ENCODE measurements at regions not wholly inside any gene's neighbourhood (a gene's known extent, or its start where the extent isn't known, plus 50 kb on each side); places are given as distances from the start of the nearest gene placed in this dataset.

- Histone ChIP-seq H3K27ac (ENCODE audit: insufficient read depth, low read depth, low read length, poor library complexity, severe bottlenecking) (no peak overlapping the region), H3K4me1 (ENCODE audit: control insufficient read depth, insufficient read depth, low read length) (no peaks in the 10 kb centered on the region), H3K9me3 (ENCODE audit: control insufficient read depth, low read length) (no peaks in the 10 kb centered on the region), H3K4me3 (ENCODE audit: insufficient read depth, low read depth, low read length) (no peak overlapping the region), H3K27me3 (ENCODE audit: control insufficient read depth, insufficient read depth, low read length, poor library complexity, severe bottlenecking) (no peaks in the 10 kb centered on the region), H3K36me3 (ENCODE audit: control insufficient read depth, insufficient read depth, low read length) (no peaks in the 10 kb centered on the region)
- 87 to 94% methylated on average over 4 to 5 of the region's 5 CpGs for WGBS, 2 experiments
Observed at GRCh38 chrX:46400530-46401443, 144.4 kb downstream of the ZNF674 start.

- Histone ChIP-seq H3K27me3 (ENCODE audit: control insufficient read depth, insufficient read depth, low read length, poor library complexity, severe bottlenecking) (no peaks in the 10 kb centered on the region), H3K36me3 (ENCODE audit: control insufficient read depth, insufficient read depth, low read length) (no peaks in the 10 kb centered on the region), H3K4me1 (ENCODE audit: control insufficient read depth, insufficient read depth, low read length) (no peaks in the 10 kb centered on the region), H3K27ac (ENCODE audit: insufficient read depth, low read depth, low read length, poor library complexity, severe bottlenecking) (no peak overlapping the region), H3K4me3 (ENCODE audit: insufficient read depth, low read depth, low read length) (no peak overlapping the region), H3K9me3 (ENCODE audit: control insufficient read depth, low read length) (no peaks in the 10 kb centered on the region)
- WGBS, 2 experiments, result 92 to 95% methylated on average over 1 of the region's 1 CpG
Observed at GRCh38 chrX:46398874-46399273, 146.3 kb downstream of the ZNF674 start.

DNA sequence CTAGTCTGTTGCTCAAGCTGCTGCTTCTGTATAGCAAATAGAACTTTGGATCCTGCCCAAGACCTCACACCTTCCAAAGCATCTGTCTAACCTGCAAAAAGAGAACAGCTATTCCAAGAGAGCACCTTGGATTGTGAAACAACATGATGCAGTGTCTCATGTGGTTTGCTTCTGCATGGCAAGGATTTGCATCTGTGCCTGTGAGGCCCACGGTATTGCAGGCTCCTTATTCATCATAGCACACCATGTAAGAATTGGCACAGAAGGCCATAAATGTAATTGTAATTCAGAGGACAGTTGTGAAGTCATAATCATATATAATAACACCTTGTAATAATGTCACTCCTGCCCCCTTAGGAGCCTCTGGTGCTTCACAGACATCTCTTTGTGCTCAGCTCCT, 147.1 kb downstream of the ZNF674 start:
- H3K4me1 ChIP-seq (ENCODE audit: control insufficient read depth, insufficient read depth, low read length), result no peaks in the 10 kb centered on the region
- no peak overlapping the region for H3K4me3 ChIP-seq (ENCODE audit: insufficient read depth, low read depth, low read length)
- H3K27ac ChIP-seq (ENCODE audit: insufficient read depth, low read depth, low read length, poor library complexity, severe bottlenecking), result no peak overlapping the region
- H3K9me3 ChIP-seq (ENCODE audit: control insufficient read depth, low read length), result no peaks in the 10 kb centered on the region
- H3K27me3 ChIP-seq (ENCODE audit: control insufficient read depth, insufficient read depth, low read length, poor library complexity, severe bottlenecking), result no peaks in the 10 kb centered on the region
- H3K36me3 ChIP-seq (ENCODE audit: control insufficient read depth, insufficient read depth, low read length), result no peaks in the 10 kb centered on the region
- 100% methylated on average over 1 of the region's 1 CpG; no CpG with 5 or more reads in 1 of the 2 experiments for WGBS, 2 experiments

GRCh38 chrX:46386511-46386910, 158.7 kb downstream of the ZNF674 start:
- Histone ChIP-seq H3K4me1 (ENCODE audit: control insufficient read depth, insufficient read depth, low read length) (no peaks in the 10 kb centered on the region), H3K27ac (ENCODE audit: insufficient read depth, low read depth, low read length, poor library complexity, severe bottlenecking) (no peak overlapping the region), H3K27me3 (ENCODE audit: control insufficient read depth, insufficient read depth, low read length, poor library complexity, severe bottlenecking) (no peaks in the 10 kb centered on the region), H3K4me3 (ENCODE audit: insufficient read depth, low read depth, low read length) (no peak overlapping the region), H3K9me3 (ENCODE audit: control insufficient read depth, low read length) (no peaks in the 10 kb centered on the region), H3K36me3 (ENCODE audit: control insufficient read depth, insufficient read depth, low read length) (no peaks in the 10 kb centered on the region)

GRCh38 chrX:46383006-46383405, 162.2 kb downstream of the ZNF674 start:
- WGBS, 2 experiments, result 90% methylated on average over 2 of the region's 2 CpGs; no CpG with 5 or more reads in 1 of the 2 experiments
- no peaks in the 10 kb centered on the region for H3K9me3 ChIP-seq (ENCODE audit: control insufficient read depth, low read length)
- H3K4me3 ChIP-seq (ENCODE audit: insufficient read depth, low read depth, low read length), result no peak overlapping the region

DNA sequence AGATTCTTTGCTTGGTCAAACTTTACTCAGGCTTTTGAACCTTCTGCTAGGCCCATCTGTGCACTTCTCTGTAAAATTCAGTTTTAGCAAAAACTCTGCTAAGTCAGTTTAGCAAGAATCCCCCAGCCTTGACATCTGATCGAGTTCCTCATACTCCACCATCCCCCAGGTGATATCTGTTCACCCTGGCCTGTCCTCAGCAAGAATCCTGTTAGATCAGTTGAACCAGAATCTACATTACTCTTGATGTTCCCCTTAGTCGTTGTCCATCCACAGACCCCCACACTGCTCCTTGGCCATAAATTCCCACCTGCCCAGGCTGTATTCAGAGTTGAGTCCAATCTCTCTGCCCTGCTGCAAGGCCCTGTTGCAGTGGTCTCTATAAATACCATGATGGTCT, 162.6 kb downstream of the ZNF674 start:
- WGBS, 2 experiments, result 96 to 97% methylated on average over 2 of the region's 2 CpGs
- no peak overlapping the region for H3K4me3 ChIP-seq (ENCODE audit: insufficient read depth, low read depth, low read length)
- no peaks in the 10 kb centered on the region for H3K9me3 ChIP-seq (ENCODE audit: control insufficient read depth, low read length)
- no peaks in the 10 kb centered on the region for H3K36me3 ChIP-seq (ENCODE audit: control insufficient read depth, insufficient read depth, low read length)
- H3K27me3 ChIP-seq (ENCODE audit: control insufficient read depth, insufficient read depth, low read length, poor library complexity, severe bottlenecking), result no peaks in the 10 kb centered on the region
- H3K4me1 ChIP-seq (ENCODE audit: control insufficient read depth, insufficient read depth, low read length), result no peaks in the 10 kb centered on the region
- H3K27ac ChIP-seq (ENCODE audit: insufficient read depth, low read depth, low read length, poor library complexity, severe bottlenecking), result no peak overlapping the region

More at GRCh38 chrX:46383006-46383405, 162.2 kb downstream of the ZNF674 start:
- H3K27ac ChIP-seq (ENCODE audit: insufficient read depth, low read depth, low read length, poor library complexity, severe bottlenecking), result no peak overlapping the region
- H3K36me3 ChIP-seq (ENCODE audit: control insufficient read depth, insufficient read depth, low read length), result no peaks in the 10 kb centered on the region
- no peaks in the 10 kb centered on the region for H3K4me1 ChIP-seq (ENCODE audit: control insufficient read depth, insufficient read depth, low read length)
- H3K27me3 ChIP-seq (ENCODE audit: control insufficient read depth, insufficient read depth, low read length, poor library complexity, severe bottlenecking), result no peaks in the 10 kb centered on the region

DNA sequence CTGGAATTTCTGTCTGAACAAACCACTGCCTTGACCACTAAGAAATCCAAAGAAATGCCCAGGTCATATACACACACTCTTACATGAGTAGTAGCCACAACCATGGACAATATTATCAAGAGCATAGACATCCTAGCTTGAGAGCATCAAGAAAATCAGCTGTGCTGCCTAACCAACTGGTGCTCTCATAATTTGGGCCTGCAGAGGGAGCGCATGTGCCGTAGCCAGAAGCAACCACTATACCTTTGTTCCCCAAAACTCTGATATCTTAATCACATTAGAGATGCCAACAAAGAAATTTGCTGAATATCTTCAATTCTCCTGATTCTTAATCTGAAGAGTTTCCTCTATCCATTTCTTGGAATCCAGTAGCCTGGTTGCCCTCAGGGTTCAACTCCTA, 163.6 kb downstream of the ZNF674 start:
- Histone ChIP-seq H3K27me3 (ENCODE audit: control insufficient read depth, insufficient read depth, low read length, poor library complexity, severe bottlenecking) (no peaks in the 10 kb centered on the region), H3K27ac (ENCODE audit: insufficient read depth, low read depth, low read length, poor library complexity, severe bottlenecking) (no peak overlapping the region), H3K4me1 (ENCODE audit: control insufficient read depth, insufficient read depth, low read length) (no peaks in the 10 kb centered on the region), H3K4me3 (ENCODE audit: insufficient read depth, low read depth, low read length) (no peak overlapping the region), H3K9me3 (ENCODE audit: control insufficient read depth, low read length) (no peaks in the 10 kb centered on the region), H3K36me3 (ENCODE audit: control insufficient read depth, insufficient read depth, low read length) (no peaks in the 10 kb centered on the region)
- WGBS, 2 experiments, result 58 to 70% methylated on average over 2 of the region's 2 CpGs

DNA sequence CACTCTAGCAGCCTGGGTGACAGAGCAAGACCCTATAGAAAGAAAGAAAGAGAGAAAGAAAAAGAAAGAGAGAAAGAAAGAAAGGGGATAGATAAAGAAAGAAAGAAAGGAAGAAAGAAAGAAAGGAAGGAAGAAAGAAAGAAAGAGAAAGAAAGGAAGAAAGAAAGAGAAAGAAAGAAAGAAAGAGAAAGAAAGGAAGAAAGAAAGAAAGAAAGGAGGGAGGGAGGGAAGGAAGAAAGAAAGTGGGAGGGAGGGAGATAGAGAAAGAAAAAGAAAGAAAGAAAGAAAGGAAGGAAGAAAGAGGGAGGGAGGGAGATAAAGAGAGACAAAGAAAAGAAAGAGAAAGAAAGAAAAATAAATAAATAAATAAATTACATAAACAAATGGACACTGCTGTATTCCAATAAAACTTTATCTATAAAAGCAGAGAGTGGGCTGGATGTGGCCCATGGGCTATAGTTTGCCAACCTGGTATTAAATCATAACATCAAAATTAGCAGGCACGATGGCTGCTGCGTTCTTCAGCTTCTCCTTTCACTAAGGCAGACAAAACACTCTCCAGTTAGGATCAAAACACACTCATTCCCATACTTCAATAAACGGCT, 165.0 kb downstream of the ZNF674 start:
- Histone ChIP-seq H3K27me3 (ENCODE audit: control insufficient read depth, insufficient read depth, low read length, poor library complexity, severe bottlenecking) (no peaks in the 10 kb centered on the region), H3K36me3 (ENCODE audit: control insufficient read depth, insufficient read depth, low read length) (no peaks in the 10 kb centered on the region), H3K9me3 (ENCODE audit: control insufficient read depth, low read length) (no peaks in the 10 kb centered on the region), H3K4me3 (ENCODE audit: insufficient read depth, low read depth, low read length) (no peak overlapping the region), H3K27ac (ENCODE audit: insufficient read depth, low read depth, low read length, poor library complexity, severe bottlenecking) (no peak overlapping the region), H3K4me1 (ENCODE audit: control insufficient read depth, insufficient read depth, low read length) (no peaks in the 10 kb centered on the region)
- WGBS, 2 experiments, result 91 to 95% methylated on average over 3 of the region's 3 CpGs

GRCh38 chrX:46376246-46376885, 168.9 kb downstream of the ZNF674 start:
- no peak overlapping the region for H3K27ac ChIP-seq (ENCODE audit: insufficient read depth, low read depth, low read length, poor library complexity, severe bottlenecking)
- no peaks in the 10 kb centered on the region for H3K27me3 ChIP-seq (ENCODE audit: control insufficient read depth, insufficient read depth, low read length, poor library complexity, severe bottlenecking)
- H3K9me3 ChIP-seq (ENCODE audit: control insufficient read depth, low read length), result no peaks in the 10 kb centered on the region
- no peak overlapping the region for H3K4me3 ChIP-seq (ENCODE audit: insufficient read depth, low read depth, low read length)
- no peaks in the 10 kb centered on the region for H3K4me1 ChIP-seq (ENCODE audit: control insufficient read depth, insufficient read depth, low read length)
- no peaks in the 10 kb centered on the region for H3K36me3 ChIP-seq (ENCODE audit: control insufficient read depth, insufficient read depth, low read length)
- WGBS, 2 experiments, result 7 to 20% methylated on average over 4 of the region's 4 CpGs

DNA sequence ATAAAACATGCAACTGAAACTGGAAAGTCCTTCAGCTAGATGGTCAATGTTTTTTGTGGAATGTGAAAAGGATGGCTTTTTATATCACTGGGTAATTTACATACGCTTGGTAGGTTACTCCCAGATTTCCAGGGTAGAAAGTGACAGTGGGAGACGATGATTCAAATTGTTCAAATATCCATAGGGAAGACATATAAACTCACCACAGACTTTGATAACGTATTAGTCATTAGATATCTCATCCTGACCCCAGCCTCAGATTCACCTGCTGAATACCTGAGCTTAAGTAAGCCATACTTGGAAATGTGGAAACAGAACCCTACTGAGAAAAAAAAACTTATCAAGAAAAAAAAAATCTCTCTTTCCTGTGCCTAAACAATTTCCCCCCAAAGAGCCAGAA, 169.4 kb downstream of the ZNF674 start:
- Histone ChIP-seq H3K9me3 (ENCODE audit: control insufficient read depth, low read length) (no peaks in the 10 kb centered on the region), H3K27me3 (ENCODE audit: control insufficient read depth, insufficient read depth, low read length, poor library complexity, severe bottlenecking) (no peaks in the 10 kb centered on the region), H3K27ac (ENCODE audit: insufficient read depth, low read depth, low read length, poor library complexity, severe bottlenecking) (no peak overlapping the region), H3K4me3 (ENCODE audit: insufficient read depth, low read depth, low read length) (no peak overlapping the region), H3K4me1 (ENCODE audit: control insufficient read depth, insufficient read depth, low read length) (no peaks in the 10 kb centered on the region), H3K36me3 (ENCODE audit: control insufficient read depth, insufficient read depth, low read length) (no peaks in the 10 kb centered on the region)
- WGBS, 2 experiments, result 67 to 73% methylated on average over 1 to 3 of the region's 3 CpGs
